Activated CD4-positive, alpha-beta memory T cell treated with anti-CD3 and anti-CD28 coated beads, Interleukin-2, amount 10 ng/mL, durations not matched to agents 7 days and 5 days (primary cell): ENCODE measurements at regions not wholly inside any gene's neighbourhood (a gene's known extent, or its start where the extent isn't known, plus 50 kb on each side); places are given as distances from the start of the nearest gene placed in this dataset.

Experiments
- CTCF ChIA-PET: fragments of 350-600 bp; sonication (Branson Sonifier 250); formaldehyde crosslinking; loops from one replicate; lab custom pipeline; 2021; ENCODE audit warnings: antibody characterized with exemption, inconsistent platforms; lab: Charles Lee
- POLR2A ChIA-PET: fragments of 350-600 bp; sonication (Branson Sonifier 250); formaldehyde crosslinking; loops from one replicate; lab custom pipeline; 2021; ENCODE audit warnings: antibody characterized with exemption; lab: Charles Lee
- DNase-seq: peaks from one replicate; pipeline ENCODE4 v3.0.0-alpha.2; 2020
- H3K27ac Mint-ChIP-seq: one replicate; pipeline ENCODE4 v1.8.0; 2021; ENCODE audit warnings: mild to moderate bottlenecking, mixed read lengths
- H3K27me3 Mint-ChIP-seq: one replicate; pipeline ENCODE4 v1.8.0; 2021; ENCODE audit warnings: mixed read lengths
- H3K36me3 Mint-ChIP-seq: one replicate; pipeline ENCODE4 v1.8.0; 2021; ENCODE audit warnings: low read depth, mixed read lengths
- H3K4me1 Mint-ChIP-seq: one replicate; pipeline ENCODE4 v1.8.0; 2021; ENCODE audit warnings: mixed read lengths
- H3K4me3 Mint-ChIP-seq: one replicate; pipeline ENCODE4 v1.8.0; 2021; ENCODE audit warnings: mild to moderate bottlenecking, mixed read lengths
- H3K9me3 Mint-ChIP-seq: one replicate; pipeline ENCODE4 v1.8.0; 2021; ENCODE audit warnings: mixed read lengths

DNA sequence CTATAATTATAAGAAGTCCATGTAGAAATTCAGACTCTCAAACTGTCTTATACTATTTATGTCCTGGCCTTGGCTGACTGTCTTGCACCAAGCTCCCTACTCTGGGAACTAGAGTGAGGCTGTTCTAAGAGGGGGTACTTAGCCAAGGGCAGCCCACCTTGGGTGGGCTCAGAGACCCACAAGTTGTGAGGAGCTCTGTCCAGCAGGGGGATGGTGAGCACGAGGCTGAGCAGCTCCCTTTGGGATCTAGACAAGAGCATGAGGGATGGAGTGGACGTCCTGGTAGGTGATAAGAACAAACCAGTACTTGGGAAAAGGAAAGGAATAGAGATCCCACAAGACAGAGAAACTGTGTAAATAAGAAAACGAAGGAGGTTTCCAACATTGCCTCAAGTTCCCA is 127.1 kb upstream of the SLC44A3 start:
- ChIA-PET POLR2A (no interaction called here), CTCF (no interaction called here)
- Mint-ChIP-seq H3K4me3 (no peak overlapping the region), H3K9me3 (no peaks in the 10 kb centered on the region), H3K27ac (no peak overlapping the region), H3K4me1 (no peaks in the 10 kb centered on the region), H3K27me3 (peaks cover 3% of the 10 kb centered on the region), H3K36me3 (no peaks in the 10 kb centered on the region)
- no peak for DNase-seq

DNA sequence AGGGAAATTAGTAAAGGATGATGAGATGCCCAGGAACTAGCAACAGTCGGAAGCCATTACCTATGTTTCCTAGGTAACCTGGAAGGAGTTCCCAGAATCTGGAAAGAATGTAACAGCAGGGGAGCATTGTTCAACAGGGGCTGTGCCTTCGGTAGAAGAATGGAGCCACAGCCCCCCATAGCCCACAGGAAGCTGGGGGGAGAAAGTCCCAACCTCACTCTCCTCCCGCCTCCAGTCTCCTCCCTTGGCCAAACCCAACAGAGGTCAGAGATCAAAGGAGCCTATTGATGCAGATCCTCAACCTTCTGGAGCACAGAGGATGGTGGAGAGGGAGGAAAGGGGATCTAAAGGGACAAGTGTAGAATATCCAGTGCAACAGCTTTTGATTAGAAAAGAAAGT is 131.5 kb upstream of the SLC44A3 start:
- ChIA-PET POLR2A (no interaction called here), CTCF (no interaction called here)
- no peak overlapping the region for H3K27ac Mint-ChIP-seq
- no peak overlapping the region for H3K4me3 Mint-ChIP-seq
- no peaks in the 10 kb centered on the region for H3K27me3 Mint-ChIP-seq
- no peaks in the 10 kb centered on the region for H3K36me3 Mint-ChIP-seq
- H3K9me3 Mint-ChIP-seq = no peaks in the 10 kb centered on the region
- H3K4me1 Mint-ChIP-seq = no peaks in the 10 kb centered on the region
- no peak for DNase-seq

DNA sequence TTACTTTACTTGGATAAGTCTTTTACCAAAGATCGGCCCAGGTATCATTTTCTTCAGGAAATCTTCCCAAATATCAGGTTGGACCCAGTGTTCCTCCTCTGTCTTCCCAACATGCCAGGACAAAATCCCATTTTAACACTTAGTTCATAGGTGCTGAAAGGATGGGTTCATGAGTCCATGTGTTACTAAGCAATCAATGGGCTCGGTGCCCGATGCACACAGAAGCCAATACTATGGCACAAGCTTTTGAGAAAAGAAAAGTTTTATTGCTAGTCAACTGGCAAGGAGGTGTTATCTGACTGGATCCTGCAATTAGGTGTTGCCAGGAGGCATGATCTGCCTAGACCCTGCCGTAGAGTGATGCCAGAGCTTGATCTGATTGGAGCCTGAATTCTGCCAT is 133.3 kb upstream of the SLC44A3 start:
- POLR2A ChIA-PET = no interaction called here
- CTCF ChIA-PET = no interaction called here
- DNase-seq = no peak

DNA sequence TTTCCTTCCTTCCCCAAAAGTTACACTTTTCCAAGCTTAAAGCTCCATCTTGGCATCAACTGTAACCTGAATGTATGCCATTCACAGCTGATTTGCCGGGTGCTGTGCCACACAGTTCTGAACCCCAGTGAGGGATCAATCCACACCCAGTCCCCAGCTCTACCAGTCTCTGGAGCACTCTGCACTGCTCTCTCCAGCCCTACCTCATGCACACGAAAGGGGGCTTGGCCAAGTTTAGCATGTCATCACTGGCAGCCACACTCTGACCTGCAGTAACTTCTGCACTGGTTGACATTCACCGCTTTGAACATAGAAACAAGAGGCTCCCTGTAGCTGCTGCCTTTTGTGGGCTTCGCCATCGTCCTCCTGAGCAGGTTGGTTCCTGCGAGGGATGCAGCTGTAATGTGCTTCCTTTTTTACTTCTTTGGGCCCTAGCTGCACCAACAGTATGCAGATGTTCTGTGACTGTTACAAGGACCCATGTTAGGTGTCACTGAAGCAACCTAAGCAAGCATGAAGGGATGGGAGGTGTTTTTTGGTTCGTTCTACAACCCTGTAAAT is 135.4 kb upstream of the SLC44A3 start:
- ChIA-PET POLR2A (no interaction called here), CTCF (no interaction called here)
- H3K36me3 Mint-ChIP-seq = no peaks in the 10 kb centered on the region
- H3K27me3 Mint-ChIP-seq = peaks cover 2% of the 10 kb centered on the region
- no peak for DNase-seq
- no peak overlapping the region for H3K4me3 Mint-ChIP-seq
- no peaks in the 10 kb centered on the region for H3K9me3 Mint-ChIP-seq
- no peaks in the 10 kb centered on the region for H3K4me1 Mint-ChIP-seq
- H3K27ac Mint-ChIP-seq = no peak overlapping the region

More for the DNA sequence above, 133.3 kb upstream of the SLC44A3 start:
- H3K27me3 Mint-ChIP-seq = no peaks in the 10 kb centered on the region
- H3K36me3 Mint-ChIP-seq = no peaks in the 10 kb centered on the region
- H3K27ac Mint-ChIP-seq = no peak overlapping the region
- no peaks in the 10 kb centered on the region for H3K4me1 Mint-ChIP-seq
- H3K4me3 Mint-ChIP-seq = no peak overlapping the region
- H3K9me3 Mint-ChIP-seq = no peaks in the 10 kb centered on the region

DNA sequence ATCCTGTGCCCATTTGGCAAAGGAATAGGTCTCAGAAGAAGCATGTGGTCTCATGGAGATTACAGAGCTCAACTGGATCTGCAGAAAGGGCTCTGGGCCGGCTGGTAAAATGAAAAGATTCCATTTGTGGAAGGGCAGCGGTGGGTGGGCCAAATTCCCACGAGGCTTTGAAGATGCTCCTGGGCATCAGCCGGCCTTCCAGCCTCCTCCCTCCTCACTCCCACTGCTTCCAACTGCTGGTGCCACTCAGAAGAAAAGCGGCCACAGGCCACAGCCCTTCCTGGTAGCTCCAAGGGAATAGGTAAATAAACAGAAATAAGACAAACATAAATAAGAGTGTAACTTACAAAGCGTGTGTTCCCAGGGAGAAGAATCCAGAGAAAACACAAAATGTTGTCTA is 136.3 kb upstream of the SLC44A3 start:
- H3K27me3 Mint-ChIP-seq = peaks cover 3% of the 10 kb centered on the region
- DNase-seq = no peak
- CTCF ChIA-PET = no interaction called here
- no peaks in the 10 kb centered on the region for H3K4me1 Mint-ChIP-seq
- no peak overlapping the region for H3K27ac Mint-ChIP-seq
- POLR2A ChIA-PET = no interaction called here
- no peak overlapping the region for H3K4me3 Mint-ChIP-seq
- no peaks in the 10 kb centered on the region for H3K36me3 Mint-ChIP-seq
- no peaks in the 10 kb centered on the region for H3K9me3 Mint-ChIP-seq

DNA sequence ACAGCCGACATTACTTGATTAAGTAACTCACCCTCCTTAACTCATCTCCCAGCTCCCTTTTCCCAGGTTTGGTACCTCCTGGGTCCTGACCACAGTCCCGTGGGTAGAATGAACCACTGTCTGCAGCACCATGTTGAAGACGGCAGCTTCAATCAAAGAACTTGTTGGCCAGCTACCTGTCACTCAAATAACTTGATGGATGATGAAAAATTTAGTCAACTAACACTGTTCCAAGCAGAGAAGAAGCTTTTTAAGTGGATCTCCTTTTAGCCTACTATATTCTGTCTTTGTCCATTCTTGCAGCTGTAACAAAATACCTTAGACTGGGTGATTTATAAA is 138.4 kb upstream of the F3 start:
- Mint-ChIP-seq H3K27ac (no peak overlapping the region), H3K4me1 (no peaks in the 10 kb centered on the region), H3K4me3 (no peak overlapping the region), H3K9me3 (no peaks in the 10 kb centered on the region), H3K27me3 (peaks cover 4% of the 10 kb centered on the region), H3K36me3 (no peaks in the 10 kb centered on the region)
- DNase-seq = no peak
- ChIA-PET CTCF (no interaction called here), POLR2A (no interaction called here)

DNA sequence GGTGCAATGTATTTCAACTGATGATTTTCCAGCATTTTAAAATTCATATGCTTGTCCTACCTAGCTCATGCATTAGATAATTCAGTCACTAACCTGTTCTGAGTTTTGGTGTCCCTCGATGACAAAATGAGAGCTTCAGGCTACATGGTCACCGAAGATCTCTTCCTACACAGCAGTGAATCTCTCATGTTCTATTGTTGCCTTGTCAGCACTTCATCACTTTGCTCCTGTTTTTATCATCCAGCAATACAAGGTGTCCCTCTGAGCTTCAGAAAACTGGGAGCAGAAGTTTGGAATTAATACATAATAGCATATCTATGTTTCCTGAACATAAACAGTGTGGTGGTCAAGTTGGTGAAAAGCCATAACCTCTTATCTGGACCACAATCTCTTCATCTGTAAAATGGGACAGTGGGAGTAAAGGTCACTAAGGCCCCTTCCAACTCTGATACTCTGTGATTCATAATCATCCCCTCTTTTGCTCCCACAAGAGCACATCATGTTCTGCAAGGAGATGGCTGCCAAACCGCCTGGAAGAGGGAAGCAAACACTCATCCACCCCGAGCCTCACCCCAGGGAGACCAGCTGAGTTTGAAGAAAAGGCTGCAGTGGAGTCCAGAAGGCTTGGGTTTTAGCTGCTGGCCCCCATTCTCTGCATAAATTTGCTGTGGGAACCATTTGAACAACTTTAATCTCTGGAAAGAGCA is 137.9 kb upstream of the F3 start:
- CTCF ChIA-PET = no interaction called here
- H3K4me1 Mint-ChIP-seq = no peaks in the 10 kb centered on the region
- no peak overlapping the region for H3K27ac Mint-ChIP-seq
- H3K36me3 Mint-ChIP-seq = no peaks in the 10 kb centered on the region
- peaks cover 4% of the 10 kb centered on the region for H3K27me3 Mint-ChIP-seq
- POLR2A ChIA-PET = no interaction called here
- DNase-seq = no peak
- no peak overlapping the region for H3K4me3 Mint-ChIP-seq
- no peaks in the 10 kb centered on the region for H3K9me3 Mint-ChIP-seq

DNA sequence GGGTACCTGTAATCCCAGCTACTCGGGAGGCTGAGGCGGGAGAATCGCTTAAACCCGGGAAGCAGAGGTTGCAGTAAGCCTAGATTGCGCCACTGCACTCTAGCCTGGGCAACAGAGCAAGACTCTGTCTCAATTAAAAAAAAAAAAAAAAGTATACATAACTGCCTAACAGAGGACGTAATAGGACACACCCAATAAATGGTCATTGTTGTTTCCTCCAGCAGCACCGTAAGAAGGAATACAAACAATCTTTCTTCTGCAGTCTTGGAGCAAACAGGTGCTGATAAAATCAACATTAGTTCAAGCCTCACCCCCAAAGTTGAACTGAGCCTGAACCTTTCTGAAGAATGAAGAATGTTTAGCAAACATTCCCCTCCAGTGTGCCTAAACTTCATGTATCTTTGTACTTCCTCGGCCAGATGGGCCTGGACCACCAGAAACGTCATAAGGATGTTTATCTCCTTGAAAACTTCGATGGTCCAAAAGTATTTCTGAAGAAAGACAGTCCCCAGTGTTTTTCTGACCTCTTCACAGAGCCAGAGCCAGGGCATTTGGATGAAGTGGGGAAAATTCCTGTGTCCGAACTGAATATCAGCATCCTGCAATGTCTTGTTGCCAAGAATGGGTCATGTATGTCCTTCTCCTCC is 136.8 kb upstream of the F3 start:
- H3K9me3 Mint-ChIP-seq = no peaks in the 10 kb centered on the region

DNA sequence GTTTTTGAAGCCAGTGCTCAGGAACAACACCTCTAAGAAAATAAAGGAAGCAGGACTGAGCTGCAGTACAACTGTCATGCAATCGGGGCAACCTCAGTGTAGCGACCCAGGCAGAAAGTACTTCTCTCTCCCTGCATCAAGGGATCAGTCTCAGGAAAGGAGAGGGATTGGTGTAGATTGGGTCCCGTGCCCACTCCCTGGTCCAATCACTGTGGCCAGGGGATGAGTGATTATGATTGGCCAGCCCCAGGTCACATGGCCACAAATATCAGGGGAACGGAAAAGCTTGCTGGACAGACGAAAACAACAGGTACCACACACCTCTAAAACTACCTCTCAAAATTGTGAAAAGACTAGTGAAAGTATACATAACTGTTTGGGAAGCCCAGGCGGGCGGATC is 136.2 kb upstream of the F3 start:
- Mint-ChIP-seq H3K9me3 (no peaks in the 10 kb centered on the region), H3K27ac (no peak overlapping the region), H3K36me3 (no peaks in the 10 kb centered on the region), H3K4me3 (no peak overlapping the region), H3K27me3 (peaks cover 4% of the 10 kb centered on the region), H3K4me1 (no peaks in the 10 kb centered on the region)
- ChIA-PET CTCF (no interaction called here), POLR2A (no interaction called here)
- DNase-seq = no peak

More for the DNA sequence above, 136.8 kb upstream of the F3 start:
- Mint-ChIP-seq H3K27me3 (peaks cover 4% of the 10 kb centered on the region), H3K4me1 (no peaks in the 10 kb centered on the region), H3K4me3 (no peak overlapping the region), H3K36me3 (no peaks in the 10 kb centered on the region), H3K27ac (no peak overlapping the region)
- ChIA-PET POLR2A (no interaction called here), CTCF (no interaction called here)
- no peak for DNase-seq

DNA sequence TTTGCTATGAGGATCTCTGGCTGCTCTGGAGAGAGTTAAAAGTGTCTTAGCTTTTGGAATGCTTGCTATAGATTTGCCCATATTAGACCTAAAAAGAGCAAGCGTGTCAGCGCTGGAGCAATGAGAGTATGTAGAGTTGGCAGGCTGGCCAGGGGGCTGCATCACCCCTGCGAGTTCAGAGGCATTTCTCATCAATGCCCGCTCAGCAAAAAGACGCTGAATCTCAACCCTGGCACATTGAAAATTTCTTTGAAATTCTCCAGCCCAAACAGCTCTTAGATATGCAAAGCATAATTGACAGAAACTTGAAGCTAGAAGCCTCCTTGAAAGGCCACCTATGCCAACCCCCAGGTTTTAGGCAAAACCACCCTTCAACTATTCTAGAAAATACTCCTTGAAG is 135.5 kb upstream of the F3 start:
- ChIA-PET CTCF (no interaction called here), POLR2A (no interaction called here)
- H3K4me1 Mint-ChIP-seq = no peaks in the 10 kb centered on the region
- no peak overlapping the region for H3K4me3 Mint-ChIP-seq
- H3K36me3 Mint-ChIP-seq = no peaks in the 10 kb centered on the region
- H3K27ac Mint-ChIP-seq = no peak overlapping the region
- no peaks in the 10 kb centered on the region for H3K9me3 Mint-ChIP-seq
- H3K27me3 Mint-ChIP-seq = peaks cover 4% of the 10 kb centered on the region
- DNase-seq = no peak

DNA sequence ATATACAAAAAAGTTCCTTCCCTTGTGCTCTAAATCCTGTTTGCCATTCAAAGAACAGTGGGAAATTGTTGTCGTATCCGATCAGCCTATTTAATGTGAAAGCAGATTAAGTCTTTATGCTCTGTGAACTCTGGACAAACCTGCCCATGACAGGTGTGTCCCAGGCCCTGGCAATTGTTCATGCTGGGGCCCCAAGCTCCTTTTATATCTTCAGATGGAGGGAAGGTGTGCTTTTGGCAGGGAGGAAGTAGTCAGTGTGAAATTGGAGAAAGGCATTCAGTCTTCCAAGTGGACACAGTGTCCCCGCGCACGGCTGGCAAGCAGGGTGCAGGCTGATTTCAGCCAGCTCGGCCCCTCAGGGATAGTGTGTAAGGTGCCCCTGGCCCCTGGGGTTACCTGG is 135.1 kb upstream of the F3 start:
- Mint-ChIP-seq H3K4me1 (no peaks in the 10 kb centered on the region), H3K27me3 (peaks cover 4% of the 10 kb centered on the region), H3K9me3 (no peaks in the 10 kb centered on the region), H3K4me3 (no peak overlapping the region), H3K36me3 (no peaks in the 10 kb centered on the region), H3K27ac (no peak overlapping the region)
- ChIA-PET POLR2A (no interaction called here), CTCF (no interaction called here)
- no peak for DNase-seq

DNA sequence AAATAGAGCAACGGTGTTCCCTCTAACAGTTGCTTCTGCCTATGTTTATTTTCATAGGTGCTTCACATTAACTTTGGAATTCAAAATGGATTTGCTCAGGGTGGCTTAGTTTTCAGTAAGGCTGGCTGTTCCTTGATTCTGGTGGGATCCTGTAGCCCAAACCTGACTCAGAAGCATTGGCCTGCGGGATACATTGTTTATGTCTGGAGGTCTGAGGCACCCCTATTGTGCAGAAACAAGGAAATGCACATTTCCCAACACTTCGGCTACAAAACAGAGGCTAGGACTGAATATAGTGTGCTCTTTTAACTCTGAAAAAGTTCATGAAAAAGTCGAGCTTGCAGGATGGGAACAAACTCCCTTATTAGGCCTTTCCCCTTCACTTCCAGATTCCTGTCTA is 133.8 kb upstream of the F3 start:
- no peak overlapping the region for H3K27ac Mint-ChIP-seq
- ChIA-PET CTCF (no interaction called here), POLR2A (no interaction called here)
- H3K4me1 Mint-ChIP-seq = no peaks in the 10 kb centered on the region
- DNase-seq = no peak
- H3K27me3 Mint-ChIP-seq = peaks cover 3% of the 10 kb centered on the region
- no peaks in the 10 kb centered on the region for H3K9me3 Mint-ChIP-seq
- H3K36me3 Mint-ChIP-seq = no peaks in the 10 kb centered on the region
- H3K4me3 Mint-ChIP-seq = no peak overlapping the region

DNA sequence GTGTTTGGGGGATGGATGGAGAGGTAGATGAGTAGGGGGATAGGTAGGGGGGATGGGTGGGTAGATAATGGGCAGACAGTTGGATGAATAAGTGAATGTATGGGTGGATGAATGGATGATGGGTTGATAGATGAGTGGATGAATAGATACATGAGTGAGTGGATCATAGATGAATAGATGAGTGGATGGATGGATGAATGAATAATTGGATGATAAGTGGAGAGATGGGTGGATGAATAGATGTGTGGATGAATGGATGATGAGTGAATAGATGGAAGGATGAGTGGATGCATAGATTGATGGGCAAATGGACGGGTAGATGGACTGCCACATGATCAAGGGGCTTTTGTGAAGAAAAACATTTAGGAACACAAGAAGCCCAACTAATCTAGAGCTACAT is 133.3 kb upstream of the F3 start:
- Mint-ChIP-seq H3K9me3 (no peaks in the 10 kb centered on the region), H3K36me3 (no peaks in the 10 kb centered on the region), H3K27ac (no peak overlapping the region), H3K4me3 (no peak overlapping the region), H3K4me1 (no peaks in the 10 kb centered on the region), H3K27me3 (peaks cover 3% of the 10 kb centered on the region)
- CTCF ChIA-PET = no interaction called here
- DNase-seq = no peak
- POLR2A ChIA-PET = no interaction called here

DNA sequence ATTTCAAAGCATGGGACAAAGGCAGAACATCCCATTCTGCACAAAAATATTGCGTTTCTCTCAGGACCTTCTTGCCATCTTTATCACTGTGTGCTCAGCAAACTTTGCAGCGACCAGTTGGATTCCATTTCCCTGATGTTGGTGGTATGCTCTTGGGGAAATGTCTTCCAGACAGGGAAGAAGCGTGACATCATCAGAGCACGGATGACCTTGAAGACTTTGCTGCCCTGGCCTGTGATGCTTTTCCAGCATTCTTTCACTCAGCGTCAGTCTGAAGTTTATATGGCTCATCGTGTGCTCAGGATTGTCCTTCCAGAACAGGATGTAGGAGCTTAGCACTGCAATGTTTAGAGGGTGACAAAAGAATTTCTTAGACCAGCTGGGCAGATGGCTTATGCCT is 131.4 kb upstream of the F3 start:
- H3K27me3 Mint-ChIP-seq = no peaks in the 10 kb centered on the region
- DNase-seq = no peak
- ChIA-PET POLR2A (no interaction called here), CTCF (no interaction called here)
- no peak overlapping the region for H3K4me3 Mint-ChIP-seq
- no peaks in the 10 kb centered on the region for H3K4me1 Mint-ChIP-seq
- no peak overlapping the region for H3K27ac Mint-ChIP-seq
- H3K36me3 Mint-ChIP-seq = no peaks in the 10 kb centered on the region
- no peaks in the 10 kb centered on the region for H3K9me3 Mint-ChIP-seq
